ENCODE measurements at regions not wholly inside any gene's neighbourhood (a gene's known extent, or its start where the extent isn't known, plus 50 kb on each side); places are given as distances from the start of the nearest gene placed in this dataset.

DNA sequence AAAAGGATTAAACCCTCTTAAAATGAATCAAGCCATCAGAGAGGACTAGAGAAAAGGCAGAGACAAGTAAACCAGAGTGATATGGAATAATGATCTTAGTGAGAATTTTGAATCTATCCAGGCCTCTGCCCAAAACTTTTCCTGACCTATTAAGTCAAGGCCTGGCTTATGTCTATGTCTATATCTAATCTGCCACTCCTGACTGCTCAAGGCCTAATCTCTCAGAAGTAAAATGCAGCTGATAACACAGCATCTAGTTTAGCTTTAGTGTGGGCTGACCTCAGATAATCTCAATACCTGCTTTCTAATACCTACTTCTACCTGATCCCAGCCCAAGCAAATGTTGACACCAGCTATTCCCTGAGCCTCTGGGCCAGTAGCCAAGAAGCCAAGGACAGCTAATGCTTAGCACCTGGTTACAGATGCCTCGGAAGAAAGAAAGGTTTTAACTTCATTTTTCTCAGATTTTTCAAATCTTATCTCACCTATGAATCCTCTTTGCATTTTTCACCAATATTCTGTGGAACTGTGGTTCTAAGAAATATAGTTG is 1472.5 kb upstream of the SEL1L start:
- TF ChIP-seq FOXK2 (IDR thresholded peaks at IDR 0.05), result no peak
- TF ChIP-seq FOXM1 (IDR thresholded peaks at IDR 0.05; ENCODE audit: borderline replicate concordance), result no peak
- TF ChIP-seq TARDBP (IDR thresholded peaks at IDR 0.05), result no peak
